ENCODE measurements at regions not wholly inside any gene's neighbourhood (a gene's known extent, or its start where the extent isn't known, plus 50 kb on each side); places are given as distances from the start of the nearest gene placed in this dataset.

GRCh38 chrX:125089761-125090445 is 229.8 kb upstream of the TEX13C start:
- ChIA-PET POLR2A (no interaction called here), CTCF (no interaction called here)
- H3K4me3 ChIP-seq (ENCODE audit: low read depth, low read length) = no peak overlapping the region
- no peak for TF ChIP-seq CTCF (IDR thresholded peaks at IDR 0.05; ENCODE audit: insufficient read depth, low read length, missing control alignments)
- no peak for DNase-seq (ENCODE audit: low read depth, low spot score)

- DNase-seq (ENCODE audit: low read depth, low spot score) = no peak
- no peak overlapping the region for H3K4me3 ChIP-seq (ENCODE audit: low read depth, low read length)
- CTCF ChIA-PET = no interaction called here
- POLR2A ChIA-PET = no interaction called here
- no peak for TF ChIP-seq CTCF (IDR thresholded peaks at IDR 0.05; ENCODE audit: insufficient read depth, low read length, missing control alignments)
Observed at GRCh38 chrX:125093852-125094251, 225.8 kb upstream of the TEX13C start.

- H3K4me3 ChIP-seq (ENCODE audit: low read depth, low read length) = no peak overlapping the region
- CTCF ChIA-PET = no interaction called here
- POLR2A ChIA-PET = no interaction called here
- DNase-seq (ENCODE audit: low read depth, low spot score) = no peak
- no peak for TF ChIP-seq CTCF (IDR thresholded peaks at IDR 0.05; ENCODE audit: insufficient read depth, low read length, missing control alignments)
Observed at GRCh38 chrX:125094901-125095300, 224.8 kb upstream of the TEX13C start.

GRCh38 chrX:125096469-125096868 is 223.2 kb upstream of the TEX13C start:
- no peak for TF ChIP-seq CTCF (IDR thresholded peaks at IDR 0.05; ENCODE audit: insufficient read depth, low read length, missing control alignments)
- ChIA-PET CTCF (no interaction called here), POLR2A (no interaction called here)

GRCh38 chrX:125096870-125097269 is 222.8 kb upstream of the TEX13C start:
- no peak for DNase-seq (ENCODE audit: low read depth, low spot score)
- TF ChIP-seq CTCF (IDR thresholded peaks at IDR 0.05; ENCODE audit: insufficient read depth, low read length, missing control alignments) = no peak
- ChIA-PET CTCF (no interaction called here), POLR2A (no interaction called here)
- H3K4me3 ChIP-seq (ENCODE audit: low read depth, low read length) = no peak overlapping the region

More at GRCh38 chrX:125096469-125096868, 223.2 kb upstream of the TEX13C start:
- no peak for DNase-seq (ENCODE audit: low read depth, low spot score)
- H3K4me3 ChIP-seq (ENCODE audit: low read depth, low read length) = no peak overlapping the region

- no peak for DNase-seq (ENCODE audit: low read depth, low spot score)
- CTCF ChIA-PET = no interaction called here
- no peak overlapping the region for H3K4me3 ChIP-seq (ENCODE audit: low read depth, low read length)
- no peak for TF ChIP-seq CTCF (IDR thresholded peaks at IDR 0.05; ENCODE audit: insufficient read depth, low read length, missing control alignments)
- POLR2A ChIA-PET = no interaction called here
Observed at GRCh38 chrX:125101971-125102755, 217.5 kb upstream of the TEX13C start.

Measured in AG04449 (cell line).